H1 (cell line): ENCODE measurements at regions not wholly inside any gene's neighbourhood (a gene's known extent, or its start where the extent isn't known, plus 50 kb on each side); places are given as distances from the start of the nearest gene placed in this dataset.

ENCODE experiments used
- CTCF ChIA-PET: fragments of 300-600 bp; sonication (Branson Sonifier 250); formaldehyde crosslinking; loops from one replicate; lab custom pipeline; 2021; ENCODE audit not compliant: partially characterized antibody; lab: Charles Lee
- POLR2A ChIA-PET: fragments of 300-600 bp; sonication (Branson Sonifier 250); formaldehyde crosslinking; loops from one replicate; lab custom pipeline; 2021; ENCODE audit warnings: inconsistent platforms; ENCODE audit not compliant: partially characterized antibody; lab: Charles Lee
- DNase-seq, 2 experiments: peaks; one replicate each; pipeline versions ENCODE4 v3.0.0 to v3.0.0-alpha.2; 2010 to 2022; ENCODE audit warnings: low spot score in 2 of 2, low read depth in 1 of 2, mixed read lengths in 1 of 2
- FAIRE-seq: peaks from 2 replicates; lab custom pipeline; 2011; peaks lifted over from hg19 to GRCh38; lab: Jason Lieb, UNC
- H2AFZ ChIP-seq: 2 replicates; pipeline ENCODE4 v1.8.1; 2012; ENCODE audit warnings: low read length, inconsistent platforms
- H2AK5ac ChIP-seq: 2 replicates; pipeline ENCODE4 v1.6.1; 2013; ENCODE audit warnings: low read depth, low read length
- H2BK120ac ChIP-seq: replicated peaks from 2 replicates; pipeline ENCODE3; 2013; ENCODE audit warnings: low read depth, low read length, inconsistent platforms
- H2BK12ac ChIP-seq: 2 replicates; pipeline ENCODE4 v1.6.1; 2013; ENCODE audit warnings: low read depth, low read length
- H2BK15ac ChIP-seq: 2 replicates; pipeline ENCODE4 v1.6.1; 2013; ENCODE audit warnings: low read length
- H2BK20ac ChIP-seq: 2 replicates; pipeline ENCODE4 v1.6.1; 2013; ENCODE audit warnings: low read length
- H2BK5ac ChIP-seq: 2 replicates; pipeline ENCODE4 v1.6.1; 2013; ENCODE audit warnings: low read depth, low read length
- H3K14ac ChIP-seq: 2 replicates; pipeline ENCODE4 v1.6.1; 2013; ENCODE audit warnings: inconsistent platforms; ENCODE audit not compliant: insufficient read length
- H3K18ac ChIP-seq: 2 replicates; pipeline ENCODE4 v1.6.1; 2013; ENCODE audit warnings: low read length; ENCODE audit errors: extremely low read depth
- H3K23ac ChIP-seq: 2 replicates; pipeline ENCODE4 v1.6.1; 2013; ENCODE audit warnings: inconsistent platforms; ENCODE audit not compliant: insufficient read length
- H3K23me2 ChIP-seq: 2 replicates; pipeline ENCODE4 v1.6.1; 2013; ENCODE audit warnings: low read depth, low read length
- H3K27ac ChIP-seq: 2 replicates; pipeline ENCODE4 v1.6.1; 2011; ENCODE audit warnings: low read depth, low read length, inconsistent platforms
- H3K27me3 ChIP-seq, 4 experiments: replicated peaks in 1 of 4; 1 replicate in 1 of 4; 2 replicates in 3 of 4; pipeline versions ENCODE4 v1.6.1 to v1.8.1; 2011 to 2013; ENCODE audit warnings: low read length in 3 of 4, mild to moderate bottlenecking in 3 of 4, inconsistent platforms in 2 of 4, mixed read lengths in 2 of 4, moderate library complexity in 1 of 4; ENCODE audit not compliant: control insufficient read depth in 3 of 4, insufficient read depth in 3 of 4; ENCODE audit errors: extremely low read depth in 1 of 4
- H3K36me3 ChIP-seq, 4 experiments: 2 replicates each; pipeline versions ENCODE4 v1.6.1 to v1.8.1; 2011 to 2013; ENCODE audit warnings: mild to moderate bottlenecking in 4 of 4, low read length in 3 of 4, moderate library complexity in 2 of 4, control low read depth in 1 of 4, inconsistent platforms in 1 of 4; ENCODE audit not compliant: insufficient read depth in 4 of 4, control insufficient read depth in 2 of 4
- H3K4ac ChIP-seq: replicated peaks from 2 replicates; pipeline ENCODE3; 2013; ENCODE audit warnings: low read length, low read depth, mixed read lengths, inconsistent platforms; ENCODE audit not compliant: insufficient read length
- H3K4me1 ChIP-seq, 4 experiments: replicated peaks in 1 of 4; 1 replicate in 1 of 4; 2 replicates in 3 of 4; pipeline versions ENCODE4 v1.6.1 to v1.8.1; 2011 to 2013; ENCODE audit warnings: low read length in 3 of 4, inconsistent platforms in 2 of 4, mixed read lengths in 1 of 4; ENCODE audit not compliant: insufficient read depth in 4 of 4, control insufficient read depth in 3 of 4
- H3K4me2 ChIP-seq, 2 experiments: 2 replicates each; pipeline versions ENCODE4 v1.6.1 to v1.8.1; 2011 to 2013; ENCODE audit warnings: low read depth in 2 of 2, low read length in 2 of 2, control low read depth in 1 of 2, inconsistent platforms in 1 of 2, mild to moderate bottlenecking in 1 of 2; ENCODE audit not compliant: insufficient read depth in 1 of 2
- H3K4me3 ChIP-seq, 4 experiments: fragments of 200-600, 300-600 bp in 1 of 4; sonication (generic), shearing (Covaris generic), sonication (Bioruptor Twin) in 1 of 4; 2 replicates each; pipeline versions ENCODE4 v1.5.1 to v1.8.1; 2011 to 2016; ENCODE audit warnings: low read length in 4 of 4, low read depth in 3 of 4, control low read depth in 2 of 4, inconsistent platforms in 2 of 4, mild to moderate bottlenecking in 2 of 4, mixed read lengths in 1 of 4, moderate library complexity in 1 of 4; ENCODE audit not compliant: insufficient read depth in 2 of 4; ENCODE audit errors: extremely low read depth in 1 of 4
- H3K56ac ChIP-seq: replicated peaks from 2 replicates; pipeline ENCODE3; 2013; ENCODE audit warnings: low read depth, mild to moderate bottlenecking, mixed read lengths, low read length, inconsistent platforms; ENCODE audit not compliant: insufficient read length
- H3K79me1 ChIP-seq: 2 replicates; pipeline ENCODE4 v1.6.1; 2013; ENCODE audit warnings: low read depth, low read length, control low read depth
- H3K79me2 ChIP-seq, 2 experiments: 2 replicates each; pipeline versions ENCODE4 v1.6.1 to v1.8.1; 2012 to 2013; ENCODE audit warnings: low read length in 2 of 2, mild to moderate bottlenecking in 2 of 2, inconsistent platforms in 1 of 2; ENCODE audit not compliant: insufficient read depth in 2 of 2, control insufficient read depth in 1 of 2
- H3K9ac ChIP-seq, 4 experiments: replicated peaks in 1 of 4; 1 replicate in 1 of 4; 2 replicates in 3 of 4; pipeline versions ENCODE4 v1.6.1 to v1.8.1; 2011 to 2013; ENCODE audit warnings: low read depth in 3 of 4, low read length in 3 of 4, control low read depth in 2 of 4, mild to moderate bottlenecking in 2 of 4, moderate library complexity in 2 of 4, inconsistent platforms in 1 of 4; ENCODE audit errors: extremely low read depth in 1 of 4
- H3K9me3 ChIP-seq, 2 experiments: 2 replicates each; pipeline versions ENCODE4 v1.6.1 to v1.8.1; 2012 to 2013; ENCODE audit warnings: mild to moderate bottlenecking in 2 of 2, moderate library complexity in 2 of 2, control low read depth in 1 of 2, inconsistent platforms in 1 of 2, low read depth in 1 of 2, low read length in 1 of 2, mixed read lengths in 1 of 2; ENCODE audit not compliant: insufficient read depth in 2 of 2
- H4K20me1 ChIP-seq, 2 experiments: replicated peaks in 1 of 2; 2 replicates each; pipeline versions ENCODE3 to v1.8.1; 2011 to 2013; ENCODE audit warnings: inconsistent platforms in 2 of 2, low read length in 2 of 2, mild to moderate bottlenecking in 1 of 2; ENCODE audit not compliant: insufficient read depth in 2 of 2, control insufficient read depth in 1 of 2
- H4K5ac ChIP-seq: 2 replicates; pipeline ENCODE4 v1.6.1; 2013; ENCODE audit warnings: low read length, low read depth, mixed read lengths, inconsistent platforms; ENCODE audit not compliant: insufficient read length
- H4K8ac ChIP-seq: 2 replicates; pipeline ENCODE4 v1.8.0; 2013; ENCODE audit warnings: mild to moderate bottlenecking, moderate library complexity, low read length, inconsistent platforms; ENCODE audit not compliant: insufficient read depth; ENCODE audit errors: extremely low read depth
- H4K91ac ChIP-seq: replicated peaks from 2 replicates; pipeline ENCODE3; 2013; ENCODE audit warnings: low read length, mixed read lengths, inconsistent platforms; ENCODE audit not compliant: insufficient read length
- ATF2 ChIP-seq: IDR thresholded peaks from 2 replicates; pipeline ENCODE4 v1.6.1; 2012; ENCODE audit warnings: low read length, inconsistent platforms
- ATF3 ChIP-seq: IDR thresholded peaks from 2 replicates; pipeline ENCODE4 v1.6.1; 2011; ENCODE audit warnings: low read depth, mild to moderate bottlenecking, low read length; ENCODE audit not compliant: insufficient read depth
- BRCA1 ChIP-seq: IDR thresholded peaks from 2 replicates; pipeline ENCODE4 v1.6.1; 2012; ENCODE audit warnings: low read depth, low read length, improper control_type of control experiment
- GABPA ChIP-seq: IDR thresholded peaks from 2 replicates; pipeline ENCODE4 v1.6.1; 2011; ENCODE audit warnings: mild to moderate bottlenecking, low read length, moderate library complexity, borderline replicate concordance; ENCODE audit not compliant: insufficient read depth
- JUND ChIP-seq: IDR thresholded peaks from 2 replicates; pipeline ENCODE4 v1.6.1; 2011; ENCODE audit warnings: mild to moderate bottlenecking, improper control_type of control experiment, low read length
- KDM1A ChIP-seq: fragments of 200-600, 300-600 bp; sonication (generic); IDR thresholded peaks from 2 replicates; pipeline ENCODE4 v1.7.1; 2016; ENCODE audit warnings: mild to moderate bottlenecking, low read length, borderline replicate concordance
- SAP30 ChIP-seq: fragments of 300-600 bp; sonication (generic); IDR thresholded peaks from 2 replicates; pipeline ENCODE4 v1.7.1; 2012; ENCODE audit warnings: low read length, moderate library complexity, mild to moderate bottlenecking, inconsistent platforms; ENCODE audit not compliant: insufficient read depth, insufficient replicate concordance
- SIN3A ChIP-seq, 2 experiments: IDR thresholded peaks in 1 of 2; conservative IDR thresholded peaks in 1 of 2; 2 replicates each; pipeline ENCODE4 v1.6.1; 2011 to 2012; ENCODE audit warnings: low read length in 2 of 2, improper control_type of control experiment in 1 of 2, low read depth in 1 of 2, mild to moderate bottlenecking in 1 of 2
- SIX5 ChIP-seq: IDR thresholded peaks from 2 replicates; pipeline ENCODE4 v1.6.1; 2011; ENCODE audit warnings: mild to moderate bottlenecking, low read depth, low read length
- SUZ12 ChIP-seq: fragments of 200-600 bp; sonication (generic); IDR thresholded peaks from 2 replicates; pipeline ENCODE4 v1.6.1; 2012; ENCODE audit warnings: mild to moderate bottlenecking, inconsistent platforms, low read length, moderate library complexity, mixed read lengths
- WGBS, 2 experiments: shearing (Covaris generic) in 1 of 2; methylation state at CpG; one replicate each; pipeline versions ENCODE4 v1.1.6 to v1.1.7; 2013 to 2015; ENCODE audit warnings: low lambda C conversion rate in 2 of 2, mixed read lengths in 2 of 2, inconsistent platforms in 1 of 2, low coverage in 1 of 2, missing lambda C conversion rate in 1 of 2; ENCODE audit not compliant: insufficient replicate concordance in 2 of 2, insufficient coverage in 1 of 2, insufficient read length in 1 of 2; ENCODE audit errors: extremely low coverage in 1 of 2, missing lambda C conversion rate in 1 of 2; 5-methylcytosine and 5-hydroxymethylcytosine counted together

- no peak overlapping the region for H3K27ac ChIP-seq
- no peaks in the 10 kb centered on the region for H3K9me3 ChIP-seq
- H3K36me3 ChIP-seq: no peaks in the 10 kb centered on the region
- H3K4me3 ChIP-seq: no peak overlapping the region
- no peak overlapping the region for H2AK5ac ChIP-seq
- no peak overlapping the region for H3K4ac ChIP-seq
- no peak overlapping the region for H2BK120ac ChIP-seq
- DNase-seq (no peak), FAIRE-seq (no peak)
- H3K27me3 ChIP-seq: no peaks in the 10 kb centered on the region
- H2BK5ac ChIP-seq: no peak overlapping the region
- 92% methylated on average over 11 of the region's 11 CpGs; no CpG with 5 or more reads in 1 of the 2 experiments for WGBS, 2 experiments
- H2BK12ac ChIP-seq: no peak overlapping the region
- H4K5ac ChIP-seq: no peak overlapping the region
- H3K79me2 ChIP-seq: no peaks in the 10 kb centered on the region
- H3K9ac ChIP-seq: no peak overlapping the region
- H4K20me1 ChIP-seq: no peaks in the 10 kb centered on the region
- no peaks in the 10 kb centered on the region; a peak in 1 of 7 replicates for H3K4me1 ChIP-seq
- H3K23me2 ChIP-seq: no peaks in the 10 kb centered on the region
- CTCF ChIA-PET: interaction anchor here (0.6 to 1.9 kb wide), 2 partner anchors 53 to 309 kb away, joined by 3 to 5 read pairs; no protein-coding TSS in a partner anchor
- no peak overlapping the region for H2BK15ac ChIP-seq
- H4K8ac ChIP-seq: no peak overlapping the region; the same call in 1 of the 2 replicates
- no peak overlapping the region for H3K18ac ChIP-seq
- H4K91ac ChIP-seq: no peak overlapping the region
- H3K56ac ChIP-seq: no peak overlapping the region
- H2BK20ac ChIP-seq: no peak overlapping the region
- H3K79me1 ChIP-seq: no peaks in the 10 kb centered on the region
- no peak overlapping the region for H3K14ac ChIP-seq
- H3K4me2 ChIP-seq: no peak overlapping the region
- POLR2A ChIA-PET: no interaction called here
- no peak overlapping the region for H3K23ac ChIP-seq
- no peak overlapping the region for H2AFZ ChIP-seq
- TF ChIP-seq SIX5 (no peak), SAP30 (no peak), ATF2 (no peak), ATF3 (no peak), SUZ12 (no peak), GABPA (no peak), JUND (no peak), SIN3A (conservative IDR thresholded peaks at IDR 0.05 in 1 of 2, IDR thresholded peaks at IDR 0.05 in 1 of 2; ENCODE audit: low read depth in 1 of 2, low read length in 2 of 2) (no peak), BRCA1 (no peak), KDM1A (no peak)
These were observed 288.0 kb upstream of the ANKRD55 start for GRCh38 chr5:56520986-56521730.
